ENCODE measurements at regions not wholly inside any gene's neighbourhood (a gene's known extent, or its start where the extent isn't known, plus 50 kb on each side); places are given as distances from the start of the nearest gene placed in this dataset.
"Not testable (repeated sequence)": the region's sequence is repeated elsewhere in the genome, so short reads cannot be mapped to it uniquely, and the experiment has no call there.

GRCh38 chr5:67651180-67651579 is 454.6 kb upstream of the CD180 start:
- Mint-ChIP-seq H3K4me1 (ENCODE audit: low read depth) (no peaks in the 10 kb centered on the region), H3K27me3 (no peaks in the 10 kb centered on the region)
- intact Hi-C loops (cut with micrococcal nuclease): no loop called here

GRCh38 chr5:67648201-67648671 is 451.6 kb upstream of the CD180 start:
- intact Hi-C loops (cut with micrococcal nuclease): no loop called here
- Mint-ChIP-seq H3K27ac (no peak overlapping the region), H3K9me3 (peaks cover 13% of the 10 kb centered on the region), H3K27me3 (no peaks in the 10 kb centered on the region), H3K36me3 (ENCODE audit: low read depth) (no peaks in the 10 kb centered on the region), H3K4me3 (no peak overlapping the region), H3K4me1 (ENCODE audit: low read depth) (no peaks in the 10 kb centered on the region)

More at GRCh38 chr5:67651180-67651579, 454.6 kb upstream of the CD180 start:
- no peak overlapping the region for H3K4me3 Mint-ChIP-seq
- no peak overlapping the region for H3K27ac Mint-ChIP-seq
- no peaks in the 10 kb centered on the region for H3K9me3 Mint-ChIP-seq
- H3K36me3 Mint-ChIP-seq (ENCODE audit: low read depth): no peaks in the 10 kb centered on the region

GRCh38 chr5:67647772-67648171 is 451.2 kb upstream of the CD180 start:
- H3K4me1 Mint-ChIP-seq (ENCODE audit: low read depth): no peaks in the 10 kb centered on the region
- intact Hi-C loops (cut with micrococcal nuclease): no loop called here
- no peaks in the 10 kb centered on the region for H3K27me3 Mint-ChIP-seq
- no peak overlapping the region for H3K27ac Mint-ChIP-seq
- H3K36me3 Mint-ChIP-seq (ENCODE audit: low read depth): no peaks in the 10 kb centered on the region
- no peak overlapping the region for H3K4me3 Mint-ChIP-seq
- H3K9me3 Mint-ChIP-seq: peaks cover 13% of the 10 kb centered on the region

- Mint-ChIP-seq H3K4me1 (ENCODE audit: low read depth) (no peaks in the 10 kb centered on the region), H3K9me3 (peaks cover 13% of the 10 kb centered on the region), H3K27me3 (no peaks in the 10 kb centered on the region), H3K27ac (no peak overlapping the region), H3K4me3 (no peak overlapping the region), H3K36me3 (ENCODE audit: low read depth) (no peaks in the 10 kb centered on the region)
- intact Hi-C loops (cut with micrococcal nuclease): no loop called here
Measured at GRCh38 chr5:67644221-67644920, 447.8 kb upstream of the CD180 start.

- peaks cover 13% of the 10 kb centered on the region for H3K9me3 Mint-ChIP-seq
- peaks cover 6% of the 10 kb centered on the region for H3K4me1 Mint-ChIP-seq (ENCODE audit: low read depth)
- no peak overlapping the region for H3K4me3 Mint-ChIP-seq
- H3K27me3 Mint-ChIP-seq: no peaks in the 10 kb centered on the region
- intact Hi-C loops (cut with micrococcal nuclease): no loop called here
- H3K27ac Mint-ChIP-seq: no peak overlapping the region
- H3K36me3 Mint-ChIP-seq (ENCODE audit: low read depth): no peaks in the 10 kb centered on the region
Measured at GRCh38 chr5:67643536-67643935, 446.9 kb upstream of the CD180 start.

GRCh38 chr5:67639976-67640375 is 443.4 kb upstream of the CD180 start:
- no peaks in the 10 kb centered on the region for H3K36me3 Mint-ChIP-seq (ENCODE audit: low read depth)
- no peak overlapping the region for H3K4me3 Mint-ChIP-seq
- H3K27me3 Mint-ChIP-seq: no peaks in the 10 kb centered on the region
- H3K27ac Mint-ChIP-seq: no peak overlapping the region
- H3K4me1 Mint-ChIP-seq (ENCODE audit: low read depth): peaks cover 6% of the 10 kb centered on the region
- H3K9me3 Mint-ChIP-seq: peaks cover 16% of the 10 kb centered on the region
- intact Hi-C loops (cut with micrococcal nuclease): no loop called here

GRCh38 chr5:67639313-67639712 is 442.7 kb upstream of the CD180 start:
- H3K27me3 Mint-ChIP-seq: no peaks in the 10 kb centered on the region
- no peaks in the 10 kb centered on the region for H3K36me3 Mint-ChIP-seq (ENCODE audit: low read depth)
- no peak overlapping the region for H3K27ac Mint-ChIP-seq
- H3K4me3 Mint-ChIP-seq: no peak overlapping the region
- H3K9me3 Mint-ChIP-seq: peaks cover 16% of the 10 kb centered on the region
- H3K4me1 Mint-ChIP-seq (ENCODE audit: low read depth): peaks cover 6% of the 10 kb centered on the region
- intact Hi-C loops (cut with micrococcal nuclease): no loop called here

- Mint-ChIP-seq H3K27ac (no peak overlapping the region), H3K9me3 (peaks cover 19% of the 10 kb centered on the region), H3K4me1 (ENCODE audit: low read depth) (peaks cover 6% of the 10 kb centered on the region), H3K36me3 (ENCODE audit: low read depth) (no peaks in the 10 kb centered on the region), H3K4me3 (no peak overlapping the region), H3K27me3 (no peaks in the 10 kb centered on the region)
- intact Hi-C loops (cut with micrococcal nuclease): no loop called here
Measured at GRCh38 chr5:67636850-67637524, 440.4 kb upstream of the CD180 start.

GRCh38 chr5:67636091-67636490 is 439.5 kb upstream of the CD180 start:
- intact Hi-C loops (cut with micrococcal nuclease): no loop called here
- H3K4me1 Mint-ChIP-seq (ENCODE audit: low read depth): peaks cover 6% of the 10 kb centered on the region
- H3K36me3 Mint-ChIP-seq (ENCODE audit: low read depth): no peaks in the 10 kb centered on the region

GRCh38 chr5:67627079-67627478 is 430.5 kb upstream of the CD180 start:
- H3K36me3 Mint-ChIP-seq (ENCODE audit: low read depth); H3K4me3 Mint-ChIP-seq; H3K4me1 Mint-ChIP-seq (ENCODE audit: low read depth); H3K27me3 Mint-ChIP-seq; H3K27ac Mint-ChIP-seq; intact Hi-C loops (cut with micrococcal nuclease): not testable (repeated sequence)
- H3K9me3 Mint-ChIP-seq: peaks cover 20% of the 10 kb centered on the region

More at GRCh38 chr5:67636091-67636490, 439.5 kb upstream of the CD180 start:
- peaks cover 28% of the 10 kb centered on the region for H3K9me3 Mint-ChIP-seq
- H3K27me3 Mint-ChIP-seq: no peaks in the 10 kb centered on the region
- H3K27ac Mint-ChIP-seq: no peak overlapping the region
- no peak overlapping the region for H3K4me3 Mint-ChIP-seq

GRCh38 chr5:67623078-67623477 is 426.5 kb upstream of the CD180 start:
- no peaks in the 10 kb centered on the region for H3K9me3 Mint-ChIP-seq
- H3K27ac Mint-ChIP-seq: no peak overlapping the region
- intact Hi-C loops (cut with micrococcal nuclease): no loop called here
- no peaks in the 10 kb centered on the region for H3K4me1 Mint-ChIP-seq (ENCODE audit: low read depth)
- no peaks in the 10 kb centered on the region for H3K27me3 Mint-ChIP-seq
- H3K4me3 Mint-ChIP-seq: no peak overlapping the region
- H3K36me3 Mint-ChIP-seq (ENCODE audit: low read depth): no peaks in the 10 kb centered on the region

- no peaks in the 10 kb centered on the region for H3K4me1 Mint-ChIP-seq (ENCODE audit: low read depth)
- intact Hi-C loops (cut with micrococcal nuclease): no loop called here
- no peaks in the 10 kb centered on the region for H3K9me3 Mint-ChIP-seq
- H3K27me3 Mint-ChIP-seq: no peaks in the 10 kb centered on the region
- no peaks in the 10 kb centered on the region for H3K36me3 Mint-ChIP-seq (ENCODE audit: low read depth)
- no peak overlapping the region for H3K4me3 Mint-ChIP-seq
- H3K27ac Mint-ChIP-seq: no peak overlapping the region
Measured at GRCh38 chr5:67620424-67621397, 424.1 kb upstream of the CD180 start.

GRCh38 chr5:67619636-67620035 is 423.0 kb upstream of the CD180 start:
- intact Hi-C loops (cut with micrococcal nuclease): no loop called here
- H3K36me3 Mint-ChIP-seq (ENCODE audit: low read depth): no peaks in the 10 kb centered on the region

GRCh38 chr5:67619235-67619634 is 422.6 kb upstream of the CD180 start:
- Mint-ChIP-seq H3K27ac (no peak overlapping the region), H3K4me1 (ENCODE audit: low read depth) (no peaks in the 10 kb centered on the region), H3K27me3 (no peaks in the 10 kb centered on the region), H3K9me3 (no peaks in the 10 kb centered on the region), H3K36me3 (ENCODE audit: low read depth) (no peaks in the 10 kb centered on the region), H3K4me3 (no peak overlapping the region)
- intact Hi-C loops (cut with micrococcal nuclease): no loop called here

More at GRCh38 chr5:67619636-67620035, 423.0 kb upstream of the CD180 start:
- Mint-ChIP-seq H3K4me1 (ENCODE audit: low read depth) (no peaks in the 10 kb centered on the region), H3K27me3 (no peaks in the 10 kb centered on the region), H3K27ac (no peak overlapping the region), H3K4me3 (no peak overlapping the region), H3K9me3 (no peaks in the 10 kb centered on the region)
